GM12865 (cell line): ENCODE measurements at regions not wholly inside any gene's neighbourhood (a gene's known extent, or its start where the extent isn't known, plus 50 kb on each side); places are given as distances from the start of the nearest gene placed in this dataset.

Experiments
- DNase-seq: peaks from one replicate; pipeline ENCODE4 v3.0.0; 2010; ENCODE audit warnings: low read depth
- H3K4me3 ChIP-seq: 2 replicates; pipeline ENCODE4 v1.5.1; 2011; ENCODE audit warnings: mild to moderate bottlenecking, low read depth, low read length, control low read depth
- TF ChIP-seq, protein P1 (sequence below): IDR thresholded peaks from 2 replicates; pipeline ENCODE4 v1.5.1; 2011; ENCODE audit warnings: low read length, control low read depth, low read depth, inconsistent platforms; ENCODE audit not compliant: insufficient read depth; ENCODE audit errors: missing control alignments

DNA sequence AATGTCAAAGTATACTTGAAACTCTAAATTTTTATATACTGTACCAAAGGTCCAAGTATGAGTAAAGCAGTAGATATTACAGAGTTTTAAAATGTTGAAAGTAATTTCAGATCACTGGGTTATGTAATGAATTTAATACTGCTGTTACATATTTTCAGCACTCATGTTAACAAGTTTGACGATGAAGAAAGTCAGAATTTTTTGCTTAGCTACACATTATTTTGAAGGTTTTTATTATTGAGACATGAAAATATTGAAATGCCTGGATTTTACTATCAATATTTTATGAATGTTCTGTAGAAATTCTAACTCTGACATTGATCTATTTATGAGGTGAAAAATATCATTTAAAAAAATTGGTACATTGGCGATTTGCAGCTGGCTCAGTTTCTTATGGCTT, 1030.3 kb downstream of the FSCB start:
- no peak overlapping the region for H3K4me3 ChIP-seq
- DNase-seq: no peak
- TF ChIP-seq, protein P1, sequence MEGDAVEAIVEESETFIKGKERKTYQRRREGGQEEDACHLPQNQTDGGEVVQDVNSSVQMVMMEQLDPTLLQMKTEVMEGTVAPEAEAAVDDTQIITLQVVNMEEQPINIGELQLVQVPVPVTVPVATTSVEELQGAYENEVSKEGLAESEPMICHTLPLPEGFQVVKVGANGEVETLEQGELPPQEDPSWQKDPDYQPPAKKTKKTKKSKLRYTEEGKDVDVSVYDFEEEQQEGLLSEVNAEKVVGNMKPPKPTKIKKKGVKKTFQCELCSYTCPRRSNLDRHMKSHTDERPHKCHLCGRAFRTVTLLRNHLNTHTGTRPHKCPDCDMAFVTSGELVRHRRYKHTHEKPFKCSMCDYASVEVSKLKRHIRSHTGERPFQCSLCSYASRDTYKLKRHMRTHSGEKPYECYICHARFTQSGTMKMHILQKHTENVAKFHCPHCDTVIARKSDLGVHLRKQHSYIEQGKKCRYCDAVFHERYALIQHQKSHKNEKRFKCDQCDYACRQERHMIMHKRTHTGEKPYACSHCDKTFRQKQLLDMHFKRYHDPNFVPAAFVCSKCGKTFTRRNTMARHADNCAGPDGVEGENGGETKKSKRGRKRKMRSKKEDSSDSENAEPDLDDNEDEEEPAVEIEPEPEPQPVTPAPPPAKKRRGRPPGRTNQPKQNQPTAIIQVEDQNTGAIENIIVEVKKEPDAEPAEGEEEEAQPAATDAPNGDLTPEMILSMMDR: no peak

DNA sequence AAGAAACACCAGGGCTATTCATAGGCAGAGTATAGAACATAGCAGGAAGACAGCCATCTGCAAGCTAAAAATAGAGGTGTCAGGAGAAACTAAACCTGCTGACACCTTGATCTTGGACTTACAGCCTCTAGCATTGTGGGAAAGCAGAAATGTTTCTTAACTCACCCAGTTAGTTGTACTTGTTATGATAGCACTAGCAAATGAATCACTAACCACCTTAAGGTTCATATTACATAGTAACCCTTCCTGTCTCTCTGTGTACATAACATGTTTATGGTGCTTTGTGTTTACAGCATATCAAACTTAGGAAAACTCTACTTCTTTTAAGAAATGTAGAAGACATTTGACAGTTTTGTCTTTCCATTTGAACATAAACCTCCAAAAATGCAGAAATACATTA, 1031.3 kb downstream of the FSCB start:
- no peak for DNase-seq
- no peak overlapping the region for H3K4me3 ChIP-seq
- TF ChIP-seq, protein P1: no peak

DNA sequence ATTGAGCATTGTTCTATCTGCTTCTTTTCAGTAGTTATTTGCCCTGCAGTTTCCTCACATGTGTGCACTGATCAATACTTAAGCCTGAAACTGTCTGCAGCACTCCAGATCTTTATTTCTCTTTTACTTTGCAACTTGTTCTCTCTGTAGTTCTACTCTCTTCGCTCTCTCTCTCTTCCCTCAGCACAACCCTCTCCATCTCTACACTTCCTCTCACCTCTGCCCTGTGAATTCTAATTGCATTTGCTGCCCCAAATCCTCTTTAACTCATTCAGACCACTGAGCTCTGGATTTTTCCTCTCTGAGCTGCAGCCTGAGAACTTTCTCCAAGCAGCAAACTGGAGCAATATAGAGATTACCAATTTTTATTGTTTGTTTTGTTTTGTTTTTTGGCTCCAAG, 1035.5 kb downstream of the FSCB start:
- no peak for DNase-seq
- H3K4me3 ChIP-seq: no peak overlapping the region

DNA sequence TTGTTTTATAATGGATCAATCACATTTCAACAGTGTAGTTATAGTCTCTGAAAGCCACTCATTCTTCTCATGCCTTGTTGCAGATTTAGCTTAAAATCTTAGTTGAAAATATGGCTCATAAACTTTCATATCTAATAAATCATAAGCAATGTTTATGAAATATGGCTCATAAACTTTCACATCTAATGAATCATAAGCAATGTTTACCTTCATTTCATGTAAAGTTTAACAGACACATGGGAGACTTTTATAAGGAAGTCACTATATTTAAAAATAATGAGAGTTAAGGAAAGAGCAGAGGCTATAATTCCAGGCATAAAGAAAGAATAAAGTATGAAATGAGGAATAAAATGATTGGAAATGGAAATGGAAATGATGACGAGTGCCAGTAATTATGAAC, 1042.1 kb downstream of the FSCB start:
- TF ChIP-seq, protein P1: no peak
- DNase-seq: no peak

More for the DNA sequence above, 1035.5 kb downstream of the FSCB start:
- TF ChIP-seq, protein P1: no peak

DNA sequence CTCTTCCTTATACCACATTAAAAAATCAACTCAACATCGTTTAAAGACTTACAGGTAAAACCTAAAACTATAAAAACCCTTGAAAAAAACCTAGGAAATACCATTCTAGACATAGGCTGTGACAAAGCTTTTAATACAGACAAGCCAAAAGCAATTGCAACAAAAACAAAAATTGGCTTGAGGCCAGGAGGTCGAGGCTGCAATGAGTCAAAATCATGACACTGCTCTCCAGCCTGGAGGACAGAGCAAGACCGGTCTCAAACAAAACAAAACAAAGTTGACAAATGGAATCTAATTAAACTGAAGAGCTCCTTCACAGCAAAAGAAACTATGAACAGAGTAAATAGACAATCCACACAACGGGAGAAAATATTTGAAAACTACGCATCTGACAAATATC, 1057.8 kb downstream of the FSCB start:
- TF ChIP-seq, protein P1: no peak
- no peak overlapping the region for H3K4me3 ChIP-seq
- no peak for DNase-seq

More for the DNA sequence above, 1042.1 kb downstream of the FSCB start:
- H3K4me3 ChIP-seq: no peak overlapping the region

DNA sequence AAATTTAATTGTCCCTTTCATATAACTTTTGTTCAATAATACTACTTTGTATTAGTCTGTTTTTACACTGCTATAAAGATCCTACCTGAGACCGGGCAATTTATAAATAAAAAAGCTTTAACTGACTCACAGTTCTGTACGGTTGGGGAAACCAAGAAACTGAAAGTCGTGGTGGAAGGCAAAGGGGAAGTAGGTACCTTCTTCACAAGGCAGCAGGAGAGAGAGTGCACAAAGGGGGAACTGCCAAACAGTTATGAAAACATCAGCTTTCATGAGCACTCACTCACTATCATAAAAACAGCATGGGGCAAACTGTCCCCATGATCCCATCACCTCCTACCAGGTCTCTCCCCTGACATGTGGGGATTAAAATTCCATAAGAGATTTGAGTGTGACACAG, 1069.0 kb downstream of the FSCB start:
- DNase-seq: no peak
- no peak overlapping the region for H3K4me3 ChIP-seq
- TF ChIP-seq, protein P1: no peak

DNA sequence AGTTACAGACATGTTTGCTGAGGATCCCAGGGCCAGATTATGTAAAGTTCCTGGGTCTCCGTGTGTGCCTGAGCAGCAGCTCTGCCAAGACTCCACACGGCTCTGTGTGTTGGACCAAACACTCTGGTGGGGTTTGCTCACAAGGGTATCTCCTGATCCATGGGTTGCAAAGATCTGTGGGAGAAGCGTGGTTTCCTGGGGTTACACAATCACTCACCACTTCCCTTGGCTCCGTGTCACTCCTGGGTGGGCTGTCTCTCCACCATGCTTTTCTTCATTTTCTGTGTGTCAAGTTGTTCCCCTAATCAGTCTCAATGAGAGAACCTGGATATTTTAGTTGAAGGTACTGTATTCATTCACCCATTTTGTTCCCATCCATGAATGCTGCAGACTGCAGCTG, 1088.8 kb downstream of the FSCB start:
- H3K4me3 ChIP-seq: no peak overlapping the region
- DNase-seq: no peak
- TF ChIP-seq, protein P1: no peak
